Caco-2 (cell line): ENCODE measurements at regions not wholly inside any gene's neighbourhood (a gene's known extent, or its start where the extent isn't known, plus 50 kb on each side); places are given as distances from the start of the nearest gene placed in this dataset.

Source experiments
- BruUV-seq: library from RNA; stranded (reverse); fragments of 400-500 nt; replicated peaks from 2 replicates; lab custom pipeline; 2021; lab: Mats Ljungman, UMichigan
- CTCF ChIA-PET: fragments of 300-600 bp; sonication (Branson Sonifier 250); formaldehyde crosslinking; loops from one replicate; lab custom pipeline; 2022; ENCODE audit warnings: antibody characterized with exemption; lab: Charles Lee
- POLR2A ChIA-PET: fragments of 300-600 bp; sonication (Branson Sonifier 250); formaldehyde crosslinking; loops from one replicate; lab custom pipeline; 2022; ENCODE audit warnings: antibody characterized with exemption; lab: Charles Lee
- DNase-seq, 2 experiments: peaks; one replicate each; pipeline versions ENCODE4 v3.0.0 to v3.0.0-alpha.2; 2020 to 2022
- H3K27me3 ChIP-seq: replicated peaks from 2 replicates; pipeline ENCODE4 v1.6.0; 2011; ENCODE audit warnings: low read length; ENCODE audit not compliant: control insufficient read depth, insufficient read depth
- H3K36me3 ChIP-seq: 2 replicates; pipeline ENCODE4 v1.5.1; 2011; ENCODE audit warnings: low read length; ENCODE audit not compliant: control insufficient read depth, insufficient read depth
- H3K4me1 ChIP-seq: fragments of 250-450 bp; sonication (Bioruptor Pico); 2 replicates; pipeline ENCODE4 v1.5.1; 2020; ENCODE audit warnings: mild to moderate bottlenecking
- H3K4me3 ChIP-seq: 2 replicates; pipeline ENCODE4 v1.5.1; 2011; ENCODE audit warnings: low read depth, mild to moderate bottlenecking, control low read depth, low read length
- H3K9me3 ChIP-seq: fragments of 250-450 bp; sonication (Bioruptor Pico); 2 replicates; pipeline ENCODE4 v1.5.1; 2020; ENCODE audit warnings: mild to moderate bottlenecking, moderate library complexity
- H3K27ac Mint-ChIP-seq: one replicate; pipeline ENCODE4 v1.8.0; 2022; ENCODE audit warnings: mixed read lengths; ENCODE audit not compliant: unreplicated experiment
- H3K27me3 Mint-ChIP-seq: one replicate; pipeline ENCODE4 v1.8.0; 2022; ENCODE audit warnings: mixed read lengths; ENCODE audit not compliant: insufficient read depth, unreplicated experiment
- H3K36me3 Mint-ChIP-seq: one replicate; pipeline ENCODE4 v1.8.0; 2022; ENCODE audit warnings: mild to moderate bottlenecking, mixed read lengths; ENCODE audit not compliant: insufficient read depth, unreplicated experiment
- H3K4me1 Mint-ChIP-seq: one replicate; pipeline ENCODE4 v1.8.0; 2022; ENCODE audit warnings: low read depth, mixed read lengths; ENCODE audit not compliant: unreplicated experiment
- H3K4me3 Mint-ChIP-seq: one replicate; pipeline ENCODE4 v1.8.0; 2022; ENCODE audit warnings: mild to moderate bottlenecking, moderate library complexity, mixed read lengths; ENCODE audit not compliant: unreplicated experiment
- H3K9me3 Mint-ChIP-seq: one replicate; pipeline ENCODE4 v1.8.0; 2022; ENCODE audit warnings: mixed read lengths; ENCODE audit not compliant: unreplicated experiment
- CTCF ChIP-seq, 2 experiments: fragments of 200-600 bp in 1 of 2; IDR thresholded peaks; 1 replicate in 1 of 2; 2 replicates in 1 of 2; pipeline versions ENCODE4 v1.5.1 to v1.8.0; 2011 to 2022; ENCODE audit warnings: antibody characterized with exemption in 1 of 2, control low read depth in 1 of 2, inconsistent platforms in 1 of 2, low read depth in 1 of 2, low read length in 1 of 2, mild to moderate bottlenecking in 1 of 2, moderate library complexity in 1 of 2; ENCODE audit not compliant: insufficient read depth in 1 of 2, severe bottlenecking in 1 of 2, unreplicated experiment in 1 of 2
- intact Hi-C: fragments of 100-400 bp; cut with micrococcal nuclease; formaldehyde crosslinking; loops from one replicate; pipeline ENCODE4 v1.10.0; 2022; ENCODE audit not compliant: unreplicated experiment

GRCh38 chr2:383888-384287, 96.0 kb upstream of the ALKAL2 start:
- Histone ChIP-seq H3K27me3 (no peaks in the 10 kb centered on the region), H3K36me3 (no peaks in the 10 kb centered on the region), H3K4me1 (no peaks in the 10 kb centered on the region), H3K4me3 (no peak overlapping the region), H3K9me3 (no peaks in the 10 kb centered on the region)
- Mint-ChIP-seq H3K4me3 (no peak overlapping the region), H3K9me3 (no peaks in the 10 kb centered on the region), H3K27me3 (peaks cover 3% of the 10 kb centered on the region), H3K4me1 (no peaks in the 10 kb centered on the region), H3K27ac (no peak overlapping the region), H3K36me3 (no peaks in the 10 kb centered on the region)
- intact Hi-C loops, result no loop called here
- ChIA-PET CTCF (no interaction called here), POLR2A (no interaction called here)
- no peak for DNase-seq
- BruUV-seq, result no TSS peak
- TF ChIP-seq CTCF (IDR thresholded peaks at IDR 0.05; ENCODE audit: insufficient read depth in 1 of 2, low read depth in 1 of 2, low read length in 1 of 2, severe bottlenecking in 1 of 2, unreplicated experiment in 1 of 2), result no peak

- H3K27me3 ChIP-seq, result no peaks in the 10 kb centered on the region
- H3K9me3 ChIP-seq, result no peaks in the 10 kb centered on the region
- H3K4me1 ChIP-seq, result no peaks in the 10 kb centered on the region
- ChIA-PET CTCF (no interaction called here), POLR2A (no interaction called here)
- Mint-ChIP-seq H3K36me3 (no peaks in the 10 kb centered on the region), H3K4me1 (no peaks in the 10 kb centered on the region), H3K4me3 (no peak overlapping the region), H3K27ac (no peak overlapping the region), H3K9me3 (peaks cover 5% of the 10 kb centered on the region), H3K27me3 (no peaks in the 10 kb centered on the region)
- no peak for TF ChIP-seq CTCF (IDR thresholded peaks at IDR 0.05; ENCODE audit: insufficient read depth in 1 of 2, low read depth in 1 of 2, low read length in 1 of 2, severe bottlenecking in 1 of 2, unreplicated experiment in 1 of 2)
- intact Hi-C loops, result no loop called here
- DNase-seq, result no peak
- BruUV-seq, result no TSS peak
- H3K4me3 ChIP-seq, result no peak overlapping the region
- no peaks in the 10 kb centered on the region for H3K36me3 ChIP-seq
These were observed 95.3 kb upstream of the ALKAL2 start for GRCh38 chr2:383178-383577.

- Histone ChIP-seq H3K4me3 (no peak overlapping the region), H3K27me3 (no peaks in the 10 kb centered on the region), H3K36me3 (no peaks in the 10 kb centered on the region), H3K4me1 (no peaks in the 10 kb centered on the region), H3K9me3 (no peaks in the 10 kb centered on the region)
- Mint-ChIP-seq H3K4me1 (no peaks in the 10 kb centered on the region), H3K27me3 (no peaks in the 10 kb centered on the region), H3K36me3 (no peaks in the 10 kb centered on the region), H3K4me3 (no peak overlapping the region), H3K9me3 (peaks cover 10% of the 10 kb centered on the region), H3K27ac (no peak overlapping the region)
- POLR2A ChIA-PET, result no interaction called here
- no peak for DNase-seq
- no peak for TF ChIP-seq CTCF (IDR thresholded peaks at IDR 0.05; ENCODE audit: insufficient read depth in 1 of 2, low read depth in 1 of 2, low read length in 1 of 2, severe bottlenecking in 1 of 2, unreplicated experiment in 1 of 2)
- CTCF ChIA-PET, result no interaction called here
- intact Hi-C loops, result no loop called here
- no TSS peak for BruUV-seq
These were observed 94.8 kb upstream of the ALKAL2 start for GRCh38 chr2:382728-383022.
